ENCODE measurements at regions not wholly inside any gene's neighbourhood (a gene's known extent, or its start where the extent isn't known, plus 50 kb on each side); places are given as distances from the start of the nearest gene placed in this dataset.

- TF ChIP-seq, protein P1, sequence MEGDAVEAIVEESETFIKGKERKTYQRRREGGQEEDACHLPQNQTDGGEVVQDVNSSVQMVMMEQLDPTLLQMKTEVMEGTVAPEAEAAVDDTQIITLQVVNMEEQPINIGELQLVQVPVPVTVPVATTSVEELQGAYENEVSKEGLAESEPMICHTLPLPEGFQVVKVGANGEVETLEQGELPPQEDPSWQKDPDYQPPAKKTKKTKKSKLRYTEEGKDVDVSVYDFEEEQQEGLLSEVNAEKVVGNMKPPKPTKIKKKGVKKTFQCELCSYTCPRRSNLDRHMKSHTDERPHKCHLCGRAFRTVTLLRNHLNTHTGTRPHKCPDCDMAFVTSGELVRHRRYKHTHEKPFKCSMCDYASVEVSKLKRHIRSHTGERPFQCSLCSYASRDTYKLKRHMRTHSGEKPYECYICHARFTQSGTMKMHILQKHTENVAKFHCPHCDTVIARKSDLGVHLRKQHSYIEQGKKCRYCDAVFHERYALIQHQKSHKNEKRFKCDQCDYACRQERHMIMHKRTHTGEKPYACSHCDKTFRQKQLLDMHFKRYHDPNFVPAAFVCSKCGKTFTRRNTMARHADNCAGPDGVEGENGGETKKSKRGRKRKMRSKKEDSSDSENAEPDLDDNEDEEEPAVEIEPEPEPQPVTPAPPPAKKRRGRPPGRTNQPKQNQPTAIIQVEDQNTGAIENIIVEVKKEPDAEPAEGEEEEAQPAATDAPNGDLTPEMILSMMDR (IDR thresholded peaks at IDR 0.05): no peak
- no peak for TF ChIP-seq POLR2A (IDR thresholded peaks at IDR 0.05)
- TF ChIP-seq POLR2AphosphoS5 (IDR thresholded peaks at IDR 0.05): no peak
- no peak for TF ChIP-seq EP300 (IDR thresholded peaks at IDR 0.05; ENCODE audit: low read depth)
These were observed 535.8 kb downstream of the TENT5A start for GRCh38 chr6:81216668-81217067.

Measured in transverse colon (tissue), 4 donors.